ENCODE measurements at regions not wholly inside any gene's neighbourhood (a gene's known extent, or its start where the extent isn't known, plus 50 kb on each side); places are given as distances from the start of the nearest gene placed in this dataset.

GRCh38 chr21:21897275-21897883 is 899.2 kb downstream of the NCAM2 start:
- no TSS peak for BruUV-seq (replicated peaks)
- ATAC-seq: no peak
- no peak overlapping the region for H3K9ac ChIP-seq (ENCODE audit: low read length)
- CTCF ChIA-PET: no interaction called here
- RAD21 ChIA-PET (ENCODE audit: low non-redundant PET in 1 of 2, low total read pairs in 2 of 2, uncharacterized antibody in 2 of 2, unreplicated experiment in 2 of 2): no interaction called here
- no peak for TF ChIP-seq SP1 (IDR thresholded peaks at IDR 0.05; ENCODE audit: low read depth)
- H3K4me2 ChIP-seq (ENCODE audit: low read length): no peak overlapping the region
- H2AFZ ChIP-seq (ENCODE audit: low read depth, low read length, poor library complexity, severe bottlenecking): no peak overlapping the region
- no peaks in the 10 kb centered on the region for H3K27me3 ChIP-seq (ENCODE audit: insufficient read depth, low read length)
- POLR2A ChIA-PET: no interaction called here
- no peaks in the 10 kb centered on the region for H3K4me1 ChIP-seq (ENCODE audit: control insufficient read depth in 1 of 2, insufficient read depth in 2 of 2, low read length in 2 of 2)
- no peaks in the 10 kb centered on the region for H3K79me2 ChIP-seq (ENCODE audit: insufficient read depth, low read length)
- intact Hi-C loops (cut with micrococcal nuclease): no loop called here
- H3K9me2 ChIP-seq (ENCODE audit: insufficient read depth): no peaks in the 10 kb centered on the region
- no peaks in the 10 kb centered on the region for H3K36me3 ChIP-seq (ENCODE audit: control insufficient read depth in 1 of 2, insufficient read depth in 2 of 2, low read length in 2 of 2)
- no peak overlapping the region for H3K27ac ChIP-seq (ENCODE audit: low read depth, low read length)
- no peak overlapping the region for H3K4me3 ChIP-seq (replicated peaks in 1 of 2; ENCODE audit: low read depth in 1 of 2, low read length in 2 of 2)
- no peak for DNase-seq (ENCODE audit: low read depth, low spot score)
- H3K9me3 ChIP-seq (ENCODE audit: control insufficient read depth in 1 of 2, insufficient read depth in 1 of 2, low read depth in 1 of 2, low read length in 2 of 2): peaks cover 0 to 15% of the 10 kb centered on the region in 2 experiments; a peak in 2 of 4 replicates
- H4K20me1 ChIP-seq (ENCODE audit: insufficient read depth): no peaks in the 10 kb centered on the region

DNA sequence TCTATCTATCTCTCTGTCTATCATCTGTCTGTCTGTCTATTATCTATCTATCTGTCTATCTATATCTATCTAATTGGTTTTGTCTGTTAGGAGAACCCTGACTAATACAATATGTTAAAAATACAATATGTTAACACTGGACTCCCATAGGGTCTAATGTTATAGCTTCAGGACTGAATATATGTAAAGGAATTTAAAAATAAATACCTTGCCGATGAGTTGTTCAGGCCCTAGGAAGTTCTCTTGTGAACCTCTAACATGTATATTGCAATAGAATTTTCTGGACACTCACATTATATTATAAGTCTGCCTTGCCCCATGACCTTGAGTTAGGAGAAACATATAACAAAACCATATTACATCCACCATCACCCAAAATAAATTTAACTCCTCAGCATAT is 900.6 kb downstream of the NCAM2 start:
- Histone ChIP-seq H3K9me3 (ENCODE audit: control insufficient read depth in 1 of 2, insufficient read depth in 1 of 2, low read depth in 1 of 2, low read length in 2 of 2) (peaks cover 0 to 12% of the 10 kb centered on the region in 2 experiments; a peak in 2 of 4 replicates), H3K4me2 (ENCODE audit: low read length) (no peak overlapping the region), H3K4me3 (replicated peaks in 1 of 2; ENCODE audit: low read depth in 1 of 2, low read length in 2 of 2) (no peak overlapping the region), H3K79me2 (ENCODE audit: insufficient read depth, low read length) (no peaks in the 10 kb centered on the region), H3K4me1 (ENCODE audit: control insufficient read depth in 1 of 2, insufficient read depth in 2 of 2, low read length in 2 of 2) (no peaks in the 10 kb centered on the region), H3K27ac (ENCODE audit: low read depth, low read length) (no peak overlapping the region), H3K27me3 (ENCODE audit: insufficient read depth, low read length) (no peaks in the 10 kb centered on the region), H3K36me3 (ENCODE audit: control insufficient read depth in 1 of 2, insufficient read depth in 2 of 2, low read length in 2 of 2) (no peaks in the 10 kb centered on the region), H3K9ac (ENCODE audit: low read length) (no peak overlapping the region), H4K20me1 (ENCODE audit: insufficient read depth) (no peaks in the 10 kb centered on the region), H3K9me2 (ENCODE audit: insufficient read depth) (no peaks in the 10 kb centered on the region), H2AFZ (ENCODE audit: low read depth, low read length, poor library complexity, severe bottlenecking) (no peak overlapping the region)
- ChIA-PET RAD21 (ENCODE audit: low non-redundant PET in 1 of 2, low total read pairs in 2 of 2, uncharacterized antibody in 2 of 2, unreplicated experiment in 2 of 2) (no interaction called here), CTCF (no interaction called here), POLR2A (no interaction called here)
- intact Hi-C loops (cut with micrococcal nuclease): no loop called here
- BruUV-seq (replicated peaks): no TSS peak
- DNase-seq (ENCODE audit: low read depth, low spot score): no peak
- ATAC-seq: no peak
- TF ChIP-seq, protein P1, sequence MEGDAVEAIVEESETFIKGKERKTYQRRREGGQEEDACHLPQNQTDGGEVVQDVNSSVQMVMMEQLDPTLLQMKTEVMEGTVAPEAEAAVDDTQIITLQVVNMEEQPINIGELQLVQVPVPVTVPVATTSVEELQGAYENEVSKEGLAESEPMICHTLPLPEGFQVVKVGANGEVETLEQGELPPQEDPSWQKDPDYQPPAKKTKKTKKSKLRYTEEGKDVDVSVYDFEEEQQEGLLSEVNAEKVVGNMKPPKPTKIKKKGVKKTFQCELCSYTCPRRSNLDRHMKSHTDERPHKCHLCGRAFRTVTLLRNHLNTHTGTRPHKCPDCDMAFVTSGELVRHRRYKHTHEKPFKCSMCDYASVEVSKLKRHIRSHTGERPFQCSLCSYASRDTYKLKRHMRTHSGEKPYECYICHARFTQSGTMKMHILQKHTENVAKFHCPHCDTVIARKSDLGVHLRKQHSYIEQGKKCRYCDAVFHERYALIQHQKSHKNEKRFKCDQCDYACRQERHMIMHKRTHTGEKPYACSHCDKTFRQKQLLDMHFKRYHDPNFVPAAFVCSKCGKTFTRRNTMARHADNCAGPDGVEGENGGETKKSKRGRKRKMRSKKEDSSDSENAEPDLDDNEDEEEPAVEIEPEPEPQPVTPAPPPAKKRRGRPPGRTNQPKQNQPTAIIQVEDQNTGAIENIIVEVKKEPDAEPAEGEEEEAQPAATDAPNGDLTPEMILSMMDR (IDR thresholded peaks at IDR 0.05 in 2 of 3, conservative IDR thresholded peaks at IDR 0.05 in 1 of 3; ENCODE audit: borderline replicate concordance in 1 of 3, insufficient read depth in 1 of 3, low read depth in 2 of 3, low read length in 2 of 3): no peak
- TF ChIP-seq CBX3 (IDR thresholded peaks at IDR 0.05; ENCODE audit: low read depth) (no peak), ZFX (IDR thresholded peaks at IDR 0.05) (no peak), ZNF274 (IDR thresholded peaks at IDR 0.05; ENCODE audit: low read depth, low read length) (no peak), TCF7L2 (IDR thresholded peaks at IDR 0.05; ENCODE audit: borderline replicate concordance, extremely low read depth, insufficient read depth, insufficient read length) (no peak), ELF1 (IDR thresholded peaks at IDR 0.05; ENCODE audit: borderline replicate concordance, low read depth) (no peak), RAD21 (IDR thresholded peaks at IDR 0.05; ENCODE audit: low read depth) (no peak), FOSL1 (IDR thresholded peaks at IDR 0.05; ENCODE audit: low read depth) (no peak), EZH2phosphoT487 (IDR thresholded peaks at IDR 0.05; ENCODE audit: borderline replicate concordance) (no peak), SIN3A (IDR thresholded peaks at IDR 0.05; ENCODE audit: low read depth) (no peak), POLR2AphosphoS5 (IDR thresholded peaks at IDR 0.05; ENCODE audit: low read depth, low read length) (no peak), CEBPB (IDR thresholded peaks at IDR 0.05; ENCODE audit: low read depth) (no peak), EZH2 (IDR thresholded peaks at IDR 0.05) (no peak)
- TF ChIP-seq, protein P2, sequence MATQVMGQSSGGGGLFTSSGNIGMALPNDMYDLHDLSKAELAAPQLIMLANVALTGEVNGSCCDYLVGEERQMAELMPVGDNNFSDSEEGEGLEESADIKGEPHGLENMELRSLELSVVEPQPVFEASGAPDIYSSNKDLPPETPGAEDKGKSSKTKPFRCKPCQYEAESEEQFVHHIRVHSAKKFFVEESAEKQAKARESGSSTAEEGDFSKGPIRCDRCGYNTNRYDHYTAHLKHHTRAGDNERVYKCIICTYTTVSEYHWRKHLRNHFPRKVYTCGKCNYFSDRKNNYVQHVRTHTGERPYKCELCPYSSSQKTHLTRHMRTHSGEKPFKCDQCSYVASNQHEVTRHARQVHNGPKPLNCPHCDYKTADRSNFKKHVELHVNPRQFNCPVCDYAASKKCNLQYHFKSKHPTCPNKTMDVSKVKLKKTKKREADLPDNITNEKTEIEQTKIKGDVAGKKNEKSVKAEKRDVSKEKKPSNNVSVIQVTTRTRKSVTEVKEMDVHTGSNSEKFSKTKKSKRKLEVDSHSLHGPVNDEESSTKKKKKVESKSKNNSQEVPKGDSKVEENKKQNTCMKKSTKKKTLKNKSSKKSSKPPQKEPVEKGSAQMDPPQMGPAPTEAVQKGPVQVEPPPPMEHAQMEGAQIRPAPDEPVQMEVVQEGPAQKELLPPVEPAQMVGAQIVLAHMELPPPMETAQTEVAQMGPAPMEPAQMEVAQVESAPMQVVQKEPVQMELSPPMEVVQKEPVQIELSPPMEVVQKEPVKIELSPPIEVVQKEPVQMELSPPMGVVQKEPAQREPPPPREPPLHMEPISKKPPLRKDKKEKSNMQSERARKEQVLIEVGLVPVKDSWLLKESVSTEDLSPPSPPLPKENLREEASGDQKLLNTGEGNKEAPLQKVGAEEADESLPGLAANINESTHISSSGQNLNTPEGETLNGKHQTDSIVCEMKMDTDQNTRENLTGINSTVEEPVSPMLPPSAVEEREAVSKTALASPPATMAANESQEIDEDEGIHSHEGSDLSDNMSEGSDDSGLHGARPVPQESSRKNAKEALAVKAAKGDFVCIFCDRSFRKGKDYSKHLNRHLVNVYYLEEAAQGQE (IDR thresholded peaks at IDR 0.05; ENCODE audit: low read depth): no peak

Measured in HCT116 (cell line).